ENCODE measurements at regions not wholly inside any gene's neighbourhood (a gene's known extent, or its start where the extent isn't known, plus 50 kb on each side); places are given as distances from the start of the nearest gene placed in this dataset.

DNA sequence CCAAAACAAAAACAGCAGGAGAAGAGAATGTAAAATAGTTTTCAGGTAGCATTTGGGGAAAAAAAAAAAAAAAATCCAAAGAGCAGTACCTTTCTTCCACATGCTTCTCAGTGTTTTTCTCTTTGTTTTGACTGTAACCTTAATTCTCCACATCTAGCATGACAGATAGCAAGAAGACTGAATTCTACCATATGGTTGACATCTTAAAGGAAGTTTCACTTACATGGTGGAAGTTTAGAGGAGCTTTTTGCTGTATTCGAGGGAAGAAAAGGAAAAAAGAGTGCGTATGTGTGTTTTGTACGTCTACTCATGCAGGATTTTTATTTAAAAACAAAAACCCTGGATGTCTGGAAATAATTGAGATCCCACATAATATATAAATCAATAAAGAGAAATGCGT is 604.8 kb downstream of the CCDC171 start:
- H3K79me2 ChIP-seq (ENCODE audit: control insufficient read depth, insufficient read depth, low read length, unreplicated experiment): no peaks in the 10 kb centered on the region
- no peaks in the 10 kb centered on the region for H3K4me1 ChIP-seq (ENCODE audit: control insufficient read depth, insufficient read depth, low read length, unreplicated experiment)
- no peaks in the 10 kb centered on the region for H3K36me3 ChIP-seq (ENCODE audit: insufficient read depth, low read length)
- H3K27ac ChIP-seq (ENCODE audit: low read depth, low read length): no peak overlapping the region
- no peak overlapping the region for H2AFZ ChIP-seq (ENCODE audit: low read length, unreplicated experiment)
- no peak overlapping the region for H3K4me3 ChIP-seq (ENCODE audit: low read depth, low read length)
- H3K27me3 ChIP-seq (ENCODE audit: insufficient read depth, low read length): no peaks in the 10 kb centered on the region

- Histone ChIP-seq H2AFZ (ENCODE audit: low read length, unreplicated experiment) (no peak overlapping the region), H3K79me2 (ENCODE audit: control insufficient read depth, insufficient read depth, low read length, unreplicated experiment) (no peaks in the 10 kb centered on the region), H3K27ac (ENCODE audit: low read depth, low read length) (no peak overlapping the region), H3K27me3 (ENCODE audit: insufficient read depth, low read length) (no peaks in the 10 kb centered on the region; the same call in 1 of the 2 replicates), H3K4me1 (ENCODE audit: control insufficient read depth, insufficient read depth, low read length, unreplicated experiment) (no peaks in the 10 kb centered on the region), H3K4me3 (ENCODE audit: low read depth, low read length) (no peak overlapping the region), H3K36me3 (ENCODE audit: insufficient read depth, low read length) (no peaks in the 10 kb centered on the region)
These were observed 605.2 kb downstream of the CCDC171 start for GRCh38 chr9:16158093-16158492.

DNA sequence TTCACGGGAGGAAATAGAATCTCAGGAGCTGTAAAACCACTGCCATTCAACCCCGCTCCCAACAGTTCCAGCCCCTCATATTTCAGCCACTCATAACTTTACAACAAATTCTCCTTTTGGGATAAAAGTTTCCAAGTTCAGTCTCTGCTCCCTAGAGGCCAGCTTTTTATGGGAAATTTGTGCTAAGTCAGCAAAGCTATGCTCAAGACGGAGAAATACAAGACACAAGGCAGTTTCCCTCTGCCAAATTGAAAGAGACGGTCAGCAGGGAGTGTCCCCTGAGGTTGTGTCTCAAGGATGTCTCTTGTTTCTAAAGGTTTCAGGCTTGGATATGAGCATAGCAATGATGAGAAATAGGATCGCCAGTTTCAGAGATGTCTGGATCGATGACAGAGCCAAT is 608.6 kb downstream of the CCDC171 start:
- Histone ChIP-seq H3K79me2 (ENCODE audit: control insufficient read depth, insufficient read depth, low read length, unreplicated experiment) (no peaks in the 10 kb centered on the region), H3K4me1 (ENCODE audit: control insufficient read depth, insufficient read depth, low read length, unreplicated experiment) (no peaks in the 10 kb centered on the region), H2AFZ (ENCODE audit: low read length, unreplicated experiment) (no peak overlapping the region), H3K27me3 (ENCODE audit: insufficient read depth, low read length) (no peaks in the 10 kb centered on the region; the same call in 1 of the 2 replicates), H3K4me3 (ENCODE audit: low read depth, low read length) (no peak overlapping the region), H3K36me3 (ENCODE audit: insufficient read depth, low read length) (no peaks in the 10 kb centered on the region), H3K27ac (ENCODE audit: low read depth, low read length) (no peak overlapping the region)

GRCh38 chr9:16170119-16170518 is 617.3 kb downstream of the CCDC171 start:
- no peaks in the 10 kb centered on the region for H3K36me3 ChIP-seq (ENCODE audit: insufficient read depth, low read length)
- H3K27ac ChIP-seq (ENCODE audit: low read depth, low read length): no peak overlapping the region
- H3K4me3 ChIP-seq (ENCODE audit: low read depth, low read length): no peak overlapping the region
- no peaks in the 10 kb centered on the region for H3K27me3 ChIP-seq (ENCODE audit: insufficient read depth, low read length)
- H3K79me2 ChIP-seq (ENCODE audit: control insufficient read depth, insufficient read depth, low read length, unreplicated experiment): no peaks in the 10 kb centered on the region
- H2AFZ ChIP-seq (ENCODE audit: low read length, unreplicated experiment): no peak overlapping the region
- H3K4me1 ChIP-seq (ENCODE audit: control insufficient read depth, insufficient read depth, low read length, unreplicated experiment): no peaks in the 10 kb centered on the region

DNA sequence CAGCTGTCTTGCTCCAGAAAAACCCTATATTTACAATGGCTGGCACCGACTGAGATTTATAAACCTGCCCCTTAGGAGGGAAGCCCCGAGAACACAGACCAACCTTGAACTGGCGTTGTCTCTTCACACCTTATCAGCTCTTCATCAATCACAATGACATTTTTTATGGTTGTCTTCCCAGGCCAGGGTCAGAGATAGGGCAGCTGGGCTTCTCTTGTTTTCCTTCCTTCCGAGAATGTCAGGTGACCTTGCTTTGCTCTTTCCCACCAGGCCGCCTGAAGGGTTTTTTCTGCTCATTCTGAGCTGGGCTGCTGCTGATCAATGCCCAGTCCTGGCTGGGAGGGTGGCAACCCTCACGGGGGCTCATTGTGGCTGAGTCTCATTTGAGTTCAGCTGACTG is 619.1 kb downstream of the CCDC171 start:
- Histone ChIP-seq H3K36me3 (ENCODE audit: insufficient read depth, low read length) (no peaks in the 10 kb centered on the region), H3K4me1 (ENCODE audit: control insufficient read depth, insufficient read depth, low read length, unreplicated experiment) (no peaks in the 10 kb centered on the region), H3K27me3 (ENCODE audit: insufficient read depth, low read length) (no peaks in the 10 kb centered on the region), H3K27ac (ENCODE audit: low read depth, low read length) (no peak overlapping the region), H2AFZ (ENCODE audit: low read length, unreplicated experiment) (no peak overlapping the region), H3K79me2 (ENCODE audit: control insufficient read depth, insufficient read depth, low read length, unreplicated experiment) (no peaks in the 10 kb centered on the region), H3K4me3 (ENCODE audit: low read depth, low read length) (no peak overlapping the region)

- H3K36me3 ChIP-seq (ENCODE audit: insufficient read depth, low read length): no peaks in the 10 kb centered on the region
These were observed 620.0 kb downstream of the CCDC171 start for GRCh38 chr9:16172796-16173195.

GRCh38 chr9:16174915-16175314 is 622.1 kb downstream of the CCDC171 start:
- Histone ChIP-seq H3K36me3 (ENCODE audit: insufficient read depth, low read length) (no peaks in the 10 kb centered on the region), H3K27ac (ENCODE audit: low read depth, low read length) (no peak overlapping the region), H3K79me2 (ENCODE audit: control insufficient read depth, insufficient read depth, low read length, unreplicated experiment) (no peaks in the 10 kb centered on the region), H3K27me3 (ENCODE audit: insufficient read depth, low read length) (no peaks in the 10 kb centered on the region), H2AFZ (ENCODE audit: low read length, unreplicated experiment) (no peak overlapping the region), H3K4me1 (ENCODE audit: control insufficient read depth, insufficient read depth, low read length, unreplicated experiment) (peaks cover 3% of the 10 kb centered on the region), H3K4me3 (ENCODE audit: low read depth, low read length) (no peak overlapping the region)

More at GRCh38 chr9:16172796-16173195, 620.0 kb downstream of the CCDC171 start:
- H3K27me3 ChIP-seq (ENCODE audit: insufficient read depth, low read length): no peaks in the 10 kb centered on the region
- H3K79me2 ChIP-seq (ENCODE audit: control insufficient read depth, insufficient read depth, low read length, unreplicated experiment): no peaks in the 10 kb centered on the region
- no peak overlapping the region for H3K4me3 ChIP-seq (ENCODE audit: low read depth, low read length)
- no peak overlapping the region for H2AFZ ChIP-seq (ENCODE audit: low read length, unreplicated experiment)
- H3K27ac ChIP-seq (ENCODE audit: low read depth, low read length): no peak overlapping the region
- H3K4me1 ChIP-seq (ENCODE audit: control insufficient read depth, insufficient read depth, low read length, unreplicated experiment): no peaks in the 10 kb centered on the region

DNA sequence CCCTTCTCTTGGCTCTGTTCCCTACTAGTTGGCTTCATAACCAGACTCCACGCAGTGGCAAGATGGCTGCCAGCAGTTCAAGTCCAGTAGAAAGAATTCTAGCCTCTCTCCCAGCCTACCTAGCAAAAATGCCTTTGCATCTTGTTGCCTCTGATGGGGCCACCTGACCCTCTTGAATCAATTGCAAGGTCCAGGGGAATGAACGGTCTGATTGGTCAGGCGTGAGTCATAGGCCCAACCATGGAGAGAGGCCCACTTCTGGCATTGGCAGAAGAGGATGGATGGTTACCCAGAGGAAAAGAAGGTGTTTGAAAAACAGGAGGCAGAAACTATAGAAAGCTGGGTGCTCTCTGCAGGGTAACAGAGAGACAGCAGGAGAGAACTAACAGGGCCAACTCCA is 622.6 kb downstream of the CCDC171 start:
- no peak overlapping the region for H2AFZ ChIP-seq (ENCODE audit: low read length, unreplicated experiment)
- peaks cover 6% of the 10 kb centered on the region for H3K4me1 ChIP-seq (ENCODE audit: control insufficient read depth, insufficient read depth, low read length, unreplicated experiment)
- H3K4me3 ChIP-seq (ENCODE audit: low read depth, low read length): no peak overlapping the region
- H3K36me3 ChIP-seq (ENCODE audit: insufficient read depth, low read length): no peaks in the 10 kb centered on the region
- H3K79me2 ChIP-seq (ENCODE audit: control insufficient read depth, insufficient read depth, low read length, unreplicated experiment): no peaks in the 10 kb centered on the region
- H3K27me3 ChIP-seq (ENCODE audit: insufficient read depth, low read length): no peaks in the 10 kb centered on the region
- no peak overlapping the region for H3K27ac ChIP-seq (ENCODE audit: low read depth, low read length)

DNA sequence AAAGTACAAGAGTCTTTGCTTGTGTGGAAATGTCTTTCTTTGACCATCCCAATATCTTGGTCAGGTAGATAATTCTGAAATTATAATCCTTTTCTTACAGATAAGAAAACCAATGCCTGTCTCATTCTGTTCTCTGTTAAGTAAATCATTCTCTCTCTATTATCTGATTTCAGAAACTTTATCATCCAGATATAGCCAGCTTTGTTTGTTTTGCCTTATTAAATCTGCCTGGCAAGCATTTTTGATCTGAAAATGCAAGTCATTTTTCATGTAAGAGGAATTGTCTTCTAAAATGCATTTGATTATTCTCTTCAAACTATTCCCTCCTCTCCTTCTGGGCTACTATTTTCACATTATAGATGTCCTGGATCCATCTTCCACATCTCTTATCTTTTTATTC is 625.5 kb downstream of the CCDC171 start:
- H3K27me3 ChIP-seq (ENCODE audit: insufficient read depth, low read length): no peaks in the 10 kb centered on the region
- H3K27ac ChIP-seq (ENCODE audit: low read depth, low read length): no peak overlapping the region
- no peaks in the 10 kb centered on the region for H3K36me3 ChIP-seq (ENCODE audit: insufficient read depth, low read length)
- H2AFZ ChIP-seq (ENCODE audit: low read length, unreplicated experiment): no peak overlapping the region
- peaks cover 9% of the 10 kb centered on the region for H3K4me1 ChIP-seq (ENCODE audit: control insufficient read depth, insufficient read depth, low read length, unreplicated experiment)
- no peaks in the 10 kb centered on the region for H3K79me2 ChIP-seq (ENCODE audit: control insufficient read depth, insufficient read depth, low read length, unreplicated experiment)
- H3K4me3 ChIP-seq (ENCODE audit: low read depth, low read length): no peak overlapping the region

GRCh38 chr9:16179566-16179965 is 626.7 kb downstream of the CCDC171 start:
- Histone ChIP-seq H3K27ac (ENCODE audit: low read depth, low read length) (no peak overlapping the region), H3K36me3 (ENCODE audit: insufficient read depth, low read length) (no peaks in the 10 kb centered on the region), H2AFZ (ENCODE audit: low read length, unreplicated experiment) (no peak overlapping the region), H3K4me3 (ENCODE audit: low read depth, low read length) (no peak overlapping the region), H3K79me2 (ENCODE audit: control insufficient read depth, insufficient read depth, low read length, unreplicated experiment) (no peaks in the 10 kb centered on the region), H3K4me1 (ENCODE audit: control insufficient read depth, insufficient read depth, low read length, unreplicated experiment) (peaks cover 9% of the 10 kb centered on the region), H3K27me3 (ENCODE audit: insufficient read depth, low read length) (no peaks in the 10 kb centered on the region)

DNA sequence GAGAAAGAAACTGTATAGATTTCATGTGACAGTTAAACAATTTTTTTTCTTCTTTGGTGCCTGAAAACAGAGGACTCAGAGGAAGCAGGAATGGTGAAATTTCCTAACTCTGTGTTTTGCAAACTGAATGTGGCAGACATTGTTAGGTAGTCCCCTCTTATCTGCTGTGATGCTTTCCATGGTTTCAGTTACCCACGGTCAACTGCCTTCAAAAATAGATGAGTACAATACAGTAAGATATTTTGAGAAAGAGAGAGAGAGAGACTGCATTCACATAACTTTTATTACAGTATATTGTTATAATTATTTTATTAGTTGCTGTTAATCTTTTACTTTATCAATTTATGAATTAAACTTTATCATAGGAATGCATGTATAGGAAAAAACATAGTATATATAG is 627.2 kb downstream of the CCDC171 start:
- Histone ChIP-seq H3K79me2 (ENCODE audit: control insufficient read depth, insufficient read depth, low read length, unreplicated experiment) (no peaks in the 10 kb centered on the region), H3K27me3 (ENCODE audit: insufficient read depth, low read length) (no peaks in the 10 kb centered on the region), H3K4me3 (ENCODE audit: low read depth, low read length) (no peak overlapping the region), H2AFZ (ENCODE audit: low read length, unreplicated experiment) (no peak overlapping the region), H3K27ac (ENCODE audit: low read depth, low read length) (0 out of 2 replicates have a peak overlapping the region, but pooled peaks have one; percentile 8), H3K36me3 (ENCODE audit: insufficient read depth, low read length) (no peaks in the 10 kb centered on the region), H3K4me1 (ENCODE audit: control insufficient read depth, insufficient read depth, low read length, unreplicated experiment) (peaks cover 9% of the 10 kb centered on the region)
